WTC11 (cell line): ENCODE measurements at regions not wholly inside any gene's neighbourhood (a gene's known extent, or its start where the extent isn't known, plus 50 kb on each side); places are given as distances from the start of the nearest gene placed in this dataset.

Experiments
- ATAC-seq: fragments of 200-7000 bp; cut with Tn5 transposase; 2 replicates; pipeline ENCODE4 v1.10.0; 2021; ENCODE audit warnings: mild to moderate bottlenecking, moderate library complexity
- CTCF ChIA-PET: fragments of 300-600 bp; sonication (Branson Sonifier 250); formaldehyde crosslinking; loops from one replicate; lab custom pipeline; 2021; ENCODE audit warnings: antibody characterized with exemption; lab: Charles Lee
- POLR2A ChIA-PET: fragments of 350-600 bp; sonication (Branson Sonifier 250); formaldehyde crosslinking; loops from one replicate; lab custom pipeline; 2021; ENCODE audit warnings: antibody characterized with exemption; lab: Charles Lee
- DNase-seq: peaks from one replicate; pipeline ENCODE4 v3.0.0; 2021; ENCODE audit warnings: low spot score
- H3K27ac Mint-ChIP-seq: 2 replicates; pipeline ENCODE4 v1.8.0; 2021; ENCODE audit warnings: mixed read lengths
- H3K27me3 Mint-ChIP-seq: 2 replicates; pipeline ENCODE4 v1.8.0; 2021; ENCODE audit warnings: low read depth, mild to moderate bottlenecking, moderate library complexity, mixed read lengths
- H3K36me3 Mint-ChIP-seq: 2 replicates; pipeline ENCODE4 v1.8.0; 2021; ENCODE audit warnings: mixed read lengths
- H3K4me1 Mint-ChIP-seq: 2 replicates; pipeline ENCODE4 v1.8.0; 2022; ENCODE audit warnings: mixed read lengths
- H3K4me3 Mint-ChIP-seq: 2 replicates; pipeline ENCODE4 v1.8.0; 2021; ENCODE audit warnings: mild to moderate bottlenecking, moderate library complexity, mixed read lengths
- H3K9me3 Mint-ChIP-seq: 2 replicates; pipeline ENCODE4 v1.8.0; 2021; ENCODE audit warnings: mixed read lengths
- ATF1 ChIP-seq: sonication (generic); formaldehyde crosslinking; IDR thresholded peaks from 2 replicates; pipeline ENCODE4 v1.8.1; 2023; ENCODE audit warnings: mild to moderate bottlenecking, moderate library complexity, missing genetic modification reagents
- CBFB ChIP-seq: sonication (generic); formaldehyde crosslinking; IDR thresholded peaks from 2 replicates; pipeline ENCODE4 v1.8.1; 2022; ENCODE audit warnings: mild to moderate bottlenecking, low read depth, missing genetic modification reagents
- CTCF ChIP-seq: fragments of 200-600 bp; IDR thresholded peaks from 2 replicates; pipeline ENCODE4 v1.8.0; 2022; ENCODE audit warnings: antibody characterized with exemption
- E2F1 ChIP-seq: sonication (generic); formaldehyde crosslinking; IDR thresholded peaks from 2 replicates; pipeline ENCODE4 v1.8.0; 2022; ENCODE audit warnings: mild to moderate bottlenecking, missing genetic modification reagents
- EMX1 ChIP-seq: fragments of 250-450 bp; sonication (Bioruptor Pico); IDR thresholded peaks from 2 replicates; pipeline ENCODE4 v1.8.0; 2021; ENCODE audit warnings: mild to moderate bottlenecking
- FOXP4 ChIP-seq: sonication (generic); formaldehyde crosslinking; IDR thresholded peaks from 2 replicates; pipeline ENCODE4 v1.8.0; 2022; ENCODE audit warnings: mild to moderate bottlenecking, missing genetic modification reagents
- HMGXB4 ChIP-seq: sonication (generic); formaldehyde crosslinking; IDR thresholded peaks from 2 replicates; pipeline ENCODE4 v1.8.1; 2023; ENCODE audit warnings: mild to moderate bottlenecking, moderate library complexity, missing genetic modification reagents
- JUN ChIP-seq: sonication (generic); formaldehyde crosslinking; IDR thresholded peaks from 2 replicates; pipeline ENCODE4 v1.8.0; 2023; ENCODE audit warnings: mild to moderate bottlenecking, missing genetic modification reagents
- MXD4 ChIP-seq: fragments of 250-450 bp; sonication (Bioruptor Pico); IDR thresholded peaks from 2 replicates; pipeline ENCODE4 v1.8.0; 2021; ENCODE audit warnings: mild to moderate bottlenecking, moderate library complexity, borderline replicate concordance
- SMAD4 ChIP-seq: sonication (generic); formaldehyde crosslinking; IDR thresholded peaks from 2 replicates; pipeline ENCODE4 v1.8.0; 2022; ENCODE audit warnings: mild to moderate bottlenecking, missing genetic modification reagents
- SOX15 ChIP-seq: fragments of 250-450 bp; sonication (Bioruptor Pico); IDR thresholded peaks from 2 replicates; pipeline ENCODE4 v1.9.0; 2021; ENCODE audit warnings: mild to moderate bottlenecking
- SP1 ChIP-seq: sonication (generic); formaldehyde crosslinking; conservative IDR thresholded peaks from 2 replicates; pipeline ENCODE4 v1.8.1; 2022; ENCODE audit warnings: missing genetic modification reagents
- TP53 ChIP-seq: sonication (generic); formaldehyde crosslinking; IDR thresholded peaks from 2 replicates; pipeline ENCODE4 v1.8.1; 2023; ENCODE audit warnings: mild to moderate bottlenecking, missing genetic modification reagents
- ZBTB21 ChIP-seq: sonication (generic); formaldehyde crosslinking; IDR thresholded peaks from 2 replicates; pipeline ENCODE4 v1.8.1; 2023; ENCODE audit warnings: mild to moderate bottlenecking, missing genetic modification reagents, borderline replicate concordance
- ZBTB43 ChIP-seq: sonication (generic); formaldehyde crosslinking; IDR thresholded peaks from 2 replicates; pipeline ENCODE4 v1.8.1; 2023; ENCODE audit warnings: mild to moderate bottlenecking, missing genetic modification reagents
- ZNF425 ChIP-seq: fragments of 250-450 bp; sonication (Bioruptor Pico); conservative IDR thresholded peaks from 2 replicates; pipeline ENCODE4 v1.9.0; 2021; ENCODE audit warnings: mild to moderate bottlenecking

GRCh38 chr4:155569960-155570515, 96.6 kb upstream of the GUCY1A1 start:
- ChIA-PET CTCF (no interaction called here), POLR2A (no interaction called here)
- no peak overlapping the region for H3K4me3 Mint-ChIP-seq
- ATAC-seq (no peak), DNase-seq (no peak)
- H3K9me3 Mint-ChIP-seq: peaks cover 4% of the 10 kb centered on the region; the same call in 1 of the 2 replicates
- H3K27me3 Mint-ChIP-seq: no peaks in the 10 kb centered on the region
- TF ChIP-seq SP1 (CRISPR knock-in tag) (no peak), CTCF (no peak), FOXP4 (no peak), ZNF425 (CRISPR knock-in tag) (no peak), ZBTB21 (CRISPR knock-in tag) (no peak), E2F1 (CRISPR knock-in tag) (no peak), ZBTB43 (no peak), MXD4 (no peak), SOX15 (no peak), HMGXB4 (CRISPR knock-in tag) (no peak), CBFB (CRISPR knock-in tag) (no peak), SMAD4 (CRISPR knock-in tag) (no peak), TP53 (CRISPR knock-in tag) (no peak), ATF1 (CRISPR knock-in tag) (no peak), JUN (no peak)
- no peaks in the 10 kb centered on the region for H3K36me3 Mint-ChIP-seq
- no peaks in the 10 kb centered on the region for H3K4me1 Mint-ChIP-seq
- no peak overlapping the region for H3K27ac Mint-ChIP-seq

- DNase-seq (no peak), ATAC-seq (no peak)
- H3K27me3 Mint-ChIP-seq: no peaks in the 10 kb centered on the region
- TF ChIP-seq EMX1 (no peak), SOX15 (no peak)
- no peak overlapping the region for H3K4me3 Mint-ChIP-seq
- ChIA-PET CTCF (no interaction called here), POLR2A (no interaction called here)
- H3K4me1 Mint-ChIP-seq: no peaks in the 10 kb centered on the region
- no peak overlapping the region for H3K27ac Mint-ChIP-seq
- H3K36me3 Mint-ChIP-seq: no peaks in the 10 kb centered on the region
- peaks cover 4% of the 10 kb centered on the region; the same call in 1 of the 2 replicates for H3K9me3 Mint-ChIP-seq
Measured at GRCh38 chr4:155569471-155569870, 97.2 kb upstream of the GUCY1A1 start.
